ENCODE measurements at regions not wholly inside any gene's neighbourhood (a gene's known extent, or its start where the extent isn't known, plus 50 kb on each side); places are given as distances from the start of the nearest gene placed in this dataset.
"Not testable (repeated sequence)": the region's sequence is repeated elsewhere in the genome, so short reads cannot be mapped to it uniquely, and the experiment has no call there.

DNA sequence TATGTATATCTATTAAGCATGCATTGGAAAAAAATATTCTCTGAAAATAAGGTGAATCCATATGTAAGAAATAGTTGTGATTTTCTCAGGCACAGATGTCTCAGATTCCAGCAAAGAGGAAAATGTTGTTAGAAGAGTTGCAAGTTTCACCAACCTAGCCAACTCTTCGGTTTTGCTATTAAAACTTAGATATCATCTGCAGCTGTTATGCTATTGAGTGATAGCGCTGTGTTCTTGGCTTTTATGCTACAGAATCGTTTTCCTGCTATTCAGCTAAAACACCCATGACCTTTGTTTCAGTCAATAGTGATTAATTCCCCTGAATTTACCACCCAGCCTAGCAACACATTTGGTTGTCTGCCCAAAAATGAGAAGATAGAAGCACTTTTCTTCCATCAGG, 795.6 kb upstream of the ANO3 start:
- FAIRE-seq (no peak), DNase-seq (ENCODE audit: insufficient read length, low spot score) (no peak)
- TF ChIP-seq, protein P1, sequence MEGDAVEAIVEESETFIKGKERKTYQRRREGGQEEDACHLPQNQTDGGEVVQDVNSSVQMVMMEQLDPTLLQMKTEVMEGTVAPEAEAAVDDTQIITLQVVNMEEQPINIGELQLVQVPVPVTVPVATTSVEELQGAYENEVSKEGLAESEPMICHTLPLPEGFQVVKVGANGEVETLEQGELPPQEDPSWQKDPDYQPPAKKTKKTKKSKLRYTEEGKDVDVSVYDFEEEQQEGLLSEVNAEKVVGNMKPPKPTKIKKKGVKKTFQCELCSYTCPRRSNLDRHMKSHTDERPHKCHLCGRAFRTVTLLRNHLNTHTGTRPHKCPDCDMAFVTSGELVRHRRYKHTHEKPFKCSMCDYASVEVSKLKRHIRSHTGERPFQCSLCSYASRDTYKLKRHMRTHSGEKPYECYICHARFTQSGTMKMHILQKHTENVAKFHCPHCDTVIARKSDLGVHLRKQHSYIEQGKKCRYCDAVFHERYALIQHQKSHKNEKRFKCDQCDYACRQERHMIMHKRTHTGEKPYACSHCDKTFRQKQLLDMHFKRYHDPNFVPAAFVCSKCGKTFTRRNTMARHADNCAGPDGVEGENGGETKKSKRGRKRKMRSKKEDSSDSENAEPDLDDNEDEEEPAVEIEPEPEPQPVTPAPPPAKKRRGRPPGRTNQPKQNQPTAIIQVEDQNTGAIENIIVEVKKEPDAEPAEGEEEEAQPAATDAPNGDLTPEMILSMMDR (IDR thresholded peaks at IDR 0.05; ENCODE audit: insufficient read depth, missing control alignments) = no peak

GRCh38 chr11:25537393-25537792, 794.5 kb upstream of the ANO3 start:
- DNase-seq (ENCODE audit: insufficient read length, low spot score) (no peak), FAIRE-seq (no peak)
- TF ChIP-seq, protein P1 (IDR thresholded peaks at IDR 0.05; ENCODE audit: insufficient read depth, missing control alignments) = no peak

GRCh38 chr11:25547292-25547691, 784.6 kb upstream of the ANO3 start:
- FAIRE-seq (no peak), DNase-seq (ENCODE audit: insufficient read length, low spot score) (no peak)
- TF ChIP-seq, protein P1 (IDR thresholded peaks at IDR 0.05; ENCODE audit: insufficient read depth, missing control alignments) = no peak

GRCh38 chr11:25562417-25562816, 769.5 kb upstream of the ANO3 start:
- DNase-seq (ENCODE audit: insufficient read length, low spot score) (no peak), FAIRE-seq (no peak)
- TF ChIP-seq, protein P1 (IDR thresholded peaks at IDR 0.05; ENCODE audit: insufficient read depth, missing control alignments) = no peak

GRCh38 chr11:25565846-25566245, 766.1 kb upstream of the ANO3 start:
- FAIRE-seq = no peak
- TF ChIP-seq, protein P1 (IDR thresholded peaks at IDR 0.05; ENCODE audit: insufficient read depth, missing control alignments) = no peak
- no peak for DNase-seq (ENCODE audit: insufficient read length, low spot score)

DNA sequence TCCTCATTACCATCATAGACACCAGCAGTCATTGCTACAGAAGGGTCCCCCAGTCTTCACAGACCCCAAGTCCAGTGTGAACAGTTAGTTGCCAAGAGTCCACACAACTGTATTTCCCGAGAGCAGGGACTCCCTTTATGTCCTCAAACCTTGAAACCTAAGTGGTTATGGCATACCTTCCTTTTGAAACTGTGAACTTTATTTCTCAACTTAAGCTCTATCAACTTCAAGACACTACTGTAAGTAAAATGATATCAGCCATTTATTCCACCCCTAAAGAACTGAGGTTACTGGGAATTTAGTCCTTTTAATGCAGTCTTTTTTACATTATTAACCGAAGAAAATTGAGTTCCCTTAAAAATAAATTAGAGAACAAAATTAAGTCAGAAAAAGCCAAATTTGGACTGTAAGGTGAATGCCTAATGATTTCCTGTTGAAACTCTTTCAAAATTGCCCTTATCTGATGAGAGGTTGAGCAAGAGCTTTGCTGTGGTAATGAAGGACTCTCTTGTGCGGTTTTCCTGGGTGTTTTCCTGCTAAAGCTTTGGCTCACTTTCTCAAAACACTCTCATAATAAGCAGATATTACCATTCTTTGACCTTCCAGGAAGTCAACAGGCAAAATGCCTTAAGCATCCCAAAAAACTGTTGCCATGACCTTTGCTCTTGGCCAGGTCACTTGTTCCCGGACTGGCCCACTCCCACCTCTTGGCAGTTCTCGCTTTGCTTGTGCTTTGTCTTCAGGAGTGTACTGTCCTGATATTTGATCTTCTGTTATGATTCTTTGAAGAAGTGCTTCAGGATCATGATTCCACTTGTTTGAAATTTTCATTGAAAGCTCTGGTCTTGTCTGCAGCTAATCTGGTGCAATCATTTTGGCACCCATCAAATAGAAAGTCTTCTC, 765.4 kb upstream of the ANO3 start:
- DNase-seq (ENCODE audit: insufficient read length, low spot score) = no peak
- FAIRE-seq = no peak
- TF ChIP-seq, protein P1 (IDR thresholded peaks at IDR 0.05; ENCODE audit: insufficient read depth, missing control alignments) = no peak

DNA sequence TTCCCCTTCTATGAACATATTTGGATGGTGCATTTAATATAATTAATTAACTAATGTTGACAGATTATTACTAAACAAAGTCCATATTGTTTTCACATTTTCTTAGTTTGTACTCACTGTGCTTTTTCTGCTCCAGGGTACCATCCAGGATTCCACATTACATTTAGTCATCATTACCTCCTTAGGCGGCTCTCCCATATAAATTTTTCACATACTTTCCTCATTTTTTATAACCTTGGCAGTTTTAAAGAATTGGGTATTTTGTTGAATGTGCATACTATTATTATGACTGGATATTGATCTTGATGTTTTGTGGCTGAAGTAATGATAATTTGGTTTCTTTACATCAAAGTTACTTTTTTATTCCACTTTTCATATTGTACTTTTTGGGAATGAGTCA, 755.6 kb upstream of the ANO3 start:
- TF ChIP-seq, protein P1 (IDR thresholded peaks at IDR 0.05; ENCODE audit: insufficient read depth, missing control alignments) = no peak
- FAIRE-seq (no peak), DNase-seq (ENCODE audit: insufficient read length, low spot score) (no peak)

DNA sequence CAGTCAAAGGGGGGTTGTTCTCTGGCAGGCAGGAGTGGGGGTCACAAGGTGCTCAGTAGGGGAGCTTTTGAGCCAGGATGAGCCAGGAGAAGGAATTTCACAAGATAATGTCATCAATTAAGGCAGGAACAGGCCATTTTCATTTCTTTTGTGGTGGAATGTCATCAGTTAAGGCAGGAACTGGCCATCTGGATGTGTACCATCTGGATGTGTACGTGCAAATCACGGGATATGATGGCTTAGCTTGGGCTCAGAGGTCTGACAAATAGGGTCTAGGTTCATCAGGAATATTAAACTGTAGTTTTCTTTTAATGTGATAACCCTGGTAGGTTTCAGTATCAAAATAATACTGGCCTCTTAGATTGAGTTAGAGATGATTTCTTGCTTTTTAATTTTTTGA, 752.4 kb upstream of the ANO3 start:
- DNase-seq (ENCODE audit: insufficient read length, low spot score); FAIRE-seq: not testable (repeated sequence)
